Suppressor macrophage treated with lipopolysaccharide for 4 hours (primary cell): ENCODE measurements at regions not wholly inside any gene's neighbourhood (a gene's known extent, or its start where the extent isn't known, plus 50 kb on each side); places are given as distances from the start of the nearest gene placed in this dataset.
A peak's percentile ranks its signal among the peaks of the same experiment; 100 is the strongest.

Experiments
- DNase-seq: peaks from one replicate; pipeline ENCODE4 v3.0.0-alpha.2; 2020

DNA sequence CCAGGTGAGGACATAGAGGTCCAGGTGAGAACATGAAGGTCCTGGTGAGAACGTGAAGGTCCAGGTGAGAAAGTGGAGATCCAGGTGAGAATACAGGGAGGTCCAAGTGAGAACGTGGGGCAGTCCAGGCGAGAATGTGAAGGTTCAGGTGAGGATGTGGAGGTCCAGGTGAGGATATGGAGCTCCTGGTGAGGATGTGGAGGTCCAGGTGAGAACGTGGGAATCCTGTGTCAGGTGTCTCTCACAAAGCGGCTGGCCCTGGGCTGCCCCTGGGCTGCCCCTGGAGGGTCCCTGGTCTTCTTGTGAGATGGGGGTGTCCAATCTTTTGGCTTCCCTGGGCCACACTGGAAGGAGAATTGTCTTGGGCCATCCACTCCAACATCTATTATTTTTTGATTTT, 133.4 kb downstream of the MRPL36 start:
- no peak for DNase-seq

DNA sequence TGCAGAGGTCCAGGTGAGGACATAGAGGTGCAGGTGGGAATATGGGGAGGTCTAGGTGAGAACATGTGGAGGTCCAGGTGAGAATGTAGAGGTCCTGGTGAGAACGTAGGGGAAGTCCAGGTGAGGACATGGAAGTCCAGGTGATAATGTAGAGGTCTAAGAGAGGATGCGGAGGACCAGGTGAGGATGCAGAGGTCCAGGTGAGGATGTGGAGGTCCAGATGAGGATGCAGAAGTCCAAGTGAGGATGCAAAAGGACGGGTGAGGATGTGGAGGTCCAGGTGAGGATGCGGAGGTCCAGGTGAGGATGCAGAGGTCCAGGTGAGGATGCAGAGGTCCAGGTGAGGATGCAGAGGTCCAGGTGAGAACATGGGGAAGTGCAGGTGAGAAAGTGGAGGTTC, 133.8 kb downstream of the MRPL36 start:
- no peak for DNase-seq

DNA sequence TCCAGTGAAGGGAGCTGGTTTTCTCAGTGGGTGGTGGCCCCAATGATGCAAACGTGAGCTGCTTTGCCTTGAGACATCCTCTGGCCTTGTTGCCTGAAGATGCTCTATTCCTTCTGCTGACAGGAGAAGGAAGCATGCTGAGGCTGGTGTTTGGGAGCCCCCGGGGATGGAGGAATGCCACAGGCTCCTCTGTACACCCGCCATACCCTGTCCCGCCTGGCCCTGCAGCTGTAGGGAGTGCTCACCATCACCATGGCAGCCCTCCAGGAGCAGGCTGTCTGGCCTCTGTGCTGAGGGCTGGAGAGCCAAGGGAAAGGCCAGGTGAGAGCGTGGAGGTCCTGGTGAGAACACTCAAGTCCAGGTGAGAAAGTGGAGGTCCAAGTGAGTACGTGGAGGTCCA, 134.4 kb downstream of the MRPL36 start:
- no peak for DNase-seq

GRCh38 chr5:1663186-1663585, 136.5 kb downstream of the MRPL36 start:
- no peak for DNase-seq

DNA sequence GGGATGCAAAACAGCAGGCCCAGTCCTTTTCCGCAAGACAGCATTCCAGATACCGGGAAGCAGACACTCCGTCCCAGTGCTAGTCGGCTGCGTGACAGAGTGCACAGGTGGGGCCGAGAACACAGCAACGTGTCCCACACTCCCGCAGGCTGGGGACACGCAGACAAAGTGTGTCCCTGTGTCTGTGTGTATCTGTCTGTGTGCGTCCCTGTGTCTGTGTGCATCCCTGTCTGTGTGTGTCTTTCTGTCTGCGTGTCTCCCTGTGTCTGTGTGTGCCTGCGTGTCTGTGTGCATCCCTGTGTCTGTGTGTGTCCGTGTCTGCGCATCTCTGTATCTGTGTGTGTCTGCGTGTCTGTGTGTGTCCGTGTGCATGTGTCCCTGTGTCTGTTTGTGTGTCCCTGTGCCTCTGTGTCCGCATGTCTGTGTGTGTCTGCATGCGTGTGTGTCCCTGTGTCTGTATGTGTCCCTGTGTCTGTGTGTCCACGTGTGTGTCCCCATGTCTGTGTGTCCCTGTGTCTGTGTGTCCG, 137.0 kb downstream of the MRPL36 start:
- no peak for DNase-seq

- no peak for DNase-seq
Measured at GRCh38 chr5:1661831-1662558, 137.6 kb downstream of the MRPL36 start.

GRCh38 chr5:1661311-1661710, 137.6 kb upstream of the LPCAT1 start:
- DNase-seq: no peak

DNA sequence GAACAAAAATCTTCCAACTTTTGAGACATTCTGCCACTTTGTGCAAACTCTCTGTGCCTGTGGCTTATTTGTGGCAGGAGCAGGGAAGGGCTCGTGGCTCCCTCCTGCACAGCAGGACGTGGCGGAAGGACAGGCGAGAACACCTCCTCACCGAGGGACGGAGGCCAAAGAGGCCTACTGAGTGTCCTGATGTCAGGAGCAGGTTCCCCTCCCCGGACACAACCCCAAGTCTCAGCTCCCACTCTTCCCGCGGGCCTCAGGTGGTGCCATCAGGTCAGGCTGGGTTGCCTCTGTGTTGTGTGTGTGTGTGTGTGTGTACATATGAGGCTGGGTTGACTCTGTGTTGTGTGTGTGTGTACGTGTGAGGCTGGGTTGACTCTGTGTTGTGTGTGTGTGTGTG, 136.8 kb upstream of the LPCAT1 start:
- no peak for DNase-seq

GRCh38 chr5:1660001-1660400, 136.2 kb upstream of the LPCAT1 start:
- DNase-seq: no peak

- no peak for DNase-seq
Measured at GRCh38 chr5:1659100-1659981, 135.6 kb upstream of the LPCAT1 start.

- DNase-seq: no peak
Measured at GRCh38 chr5:1658665-1659064, 134.9 kb upstream of the LPCAT1 start.

DNA sequence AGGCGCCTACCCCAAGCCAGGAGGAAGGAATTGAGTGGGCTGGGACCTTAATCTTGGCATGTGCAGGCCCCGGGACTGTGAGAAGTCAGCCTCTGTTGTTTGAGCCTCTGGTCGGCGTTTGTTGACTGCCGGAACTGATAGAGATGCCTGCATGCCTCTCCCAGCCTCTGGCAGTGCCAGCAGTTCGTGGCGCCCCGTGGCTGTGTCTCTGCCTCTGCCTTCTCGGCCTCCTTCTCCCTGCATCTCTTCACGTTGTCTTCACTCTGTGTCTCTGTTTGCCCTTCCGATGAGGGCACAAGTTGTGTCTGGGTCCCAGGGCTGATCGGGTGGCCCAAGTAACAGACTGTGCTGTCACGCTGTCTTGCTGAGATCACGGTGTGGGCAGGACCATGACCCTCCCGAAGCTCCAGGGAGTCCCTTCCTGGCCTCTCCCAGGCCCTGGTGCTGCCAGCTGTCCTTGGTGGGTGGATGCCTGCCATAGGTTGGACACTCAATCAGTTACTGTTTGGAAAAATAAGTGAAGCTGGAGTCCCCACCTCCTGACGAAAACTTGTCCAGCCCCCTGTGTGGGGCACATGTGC, 133.5 kb upstream of the LPCAT1 start:
- DNase-seq: no peak

DNA sequence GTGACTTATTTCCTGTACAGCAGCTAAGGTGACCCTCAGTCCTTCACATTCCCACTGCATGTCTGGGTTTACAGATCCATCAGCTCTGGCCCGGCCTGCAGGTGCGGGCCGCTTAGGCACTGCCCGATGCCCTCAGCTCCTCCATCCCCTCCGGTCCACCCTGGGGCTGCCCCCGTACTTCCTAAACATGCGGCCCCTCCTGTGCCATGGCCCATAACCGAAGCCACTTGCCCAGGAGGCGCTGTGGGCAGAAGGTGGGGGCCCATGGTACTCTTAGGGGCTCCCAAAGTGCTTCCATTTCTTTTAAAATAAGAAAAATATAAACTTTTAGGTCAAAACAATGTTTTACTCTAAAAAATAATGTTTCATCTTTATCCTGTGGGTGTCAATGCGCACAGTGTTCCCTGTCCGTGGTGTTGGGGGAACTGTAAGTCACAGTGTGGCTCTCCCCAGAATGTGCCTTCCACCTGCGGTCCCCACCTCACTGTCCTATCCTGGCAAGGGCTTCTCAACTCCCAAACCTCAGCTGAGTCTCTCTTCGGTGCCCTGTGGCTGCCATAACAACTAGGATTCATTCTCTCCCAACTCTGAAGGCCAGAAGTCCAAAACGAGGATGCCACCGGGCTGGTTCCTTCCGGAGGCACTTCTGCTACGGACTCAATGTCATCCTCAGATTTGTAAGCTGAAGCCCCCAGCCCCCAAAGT, 132.7 kb upstream of the LPCAT1 start:
- DNase-seq: no peak

DNA sequence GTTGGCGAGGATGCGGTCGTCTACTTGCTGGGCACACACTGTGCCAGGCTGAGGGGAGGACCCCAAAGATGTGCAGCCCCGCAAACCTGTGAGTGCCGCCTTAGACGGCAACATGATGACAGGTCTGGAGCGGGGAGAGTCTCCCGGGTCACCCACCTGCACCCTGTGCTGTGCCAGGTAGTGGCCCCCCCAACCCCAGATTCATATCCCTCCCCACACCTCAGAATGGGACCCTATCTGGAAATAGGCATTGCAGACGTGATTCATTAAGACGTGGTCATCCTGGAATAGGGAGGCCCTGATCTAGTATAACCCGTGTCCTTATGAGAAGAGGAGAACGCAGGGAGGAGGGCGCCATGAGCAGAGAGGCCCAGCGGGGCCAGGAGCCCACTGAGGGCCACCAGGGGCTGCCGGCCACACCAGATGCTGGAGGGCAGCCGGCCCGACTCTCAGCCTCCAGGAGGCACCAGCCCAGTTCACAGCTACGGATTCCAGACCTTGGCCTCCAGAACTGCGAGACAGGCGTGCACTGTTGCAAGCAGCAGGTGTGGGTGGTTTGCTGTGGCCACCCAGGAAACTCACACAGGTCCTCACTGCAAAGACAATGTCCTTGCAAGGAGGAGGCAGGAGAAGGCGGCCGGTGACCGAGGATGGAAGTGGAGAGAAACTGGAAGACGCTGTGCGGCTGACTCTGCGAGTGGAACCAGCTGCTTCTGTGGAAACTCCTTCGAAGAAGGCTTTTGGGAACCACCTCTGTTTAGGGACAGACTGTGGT, 131.9 kb upstream of the LPCAT1 start:
- no peak for DNase-seq

- no peak for DNase-seq
Measured at GRCh38 chr5:1654786-1655495, 131.2 kb upstream of the LPCAT1 start.

GRCh38 chr5:1653698-1654651, 130.2 kb upstream of the LPCAT1 start:
- DNase-seq: peak; percentile 9

DNA sequence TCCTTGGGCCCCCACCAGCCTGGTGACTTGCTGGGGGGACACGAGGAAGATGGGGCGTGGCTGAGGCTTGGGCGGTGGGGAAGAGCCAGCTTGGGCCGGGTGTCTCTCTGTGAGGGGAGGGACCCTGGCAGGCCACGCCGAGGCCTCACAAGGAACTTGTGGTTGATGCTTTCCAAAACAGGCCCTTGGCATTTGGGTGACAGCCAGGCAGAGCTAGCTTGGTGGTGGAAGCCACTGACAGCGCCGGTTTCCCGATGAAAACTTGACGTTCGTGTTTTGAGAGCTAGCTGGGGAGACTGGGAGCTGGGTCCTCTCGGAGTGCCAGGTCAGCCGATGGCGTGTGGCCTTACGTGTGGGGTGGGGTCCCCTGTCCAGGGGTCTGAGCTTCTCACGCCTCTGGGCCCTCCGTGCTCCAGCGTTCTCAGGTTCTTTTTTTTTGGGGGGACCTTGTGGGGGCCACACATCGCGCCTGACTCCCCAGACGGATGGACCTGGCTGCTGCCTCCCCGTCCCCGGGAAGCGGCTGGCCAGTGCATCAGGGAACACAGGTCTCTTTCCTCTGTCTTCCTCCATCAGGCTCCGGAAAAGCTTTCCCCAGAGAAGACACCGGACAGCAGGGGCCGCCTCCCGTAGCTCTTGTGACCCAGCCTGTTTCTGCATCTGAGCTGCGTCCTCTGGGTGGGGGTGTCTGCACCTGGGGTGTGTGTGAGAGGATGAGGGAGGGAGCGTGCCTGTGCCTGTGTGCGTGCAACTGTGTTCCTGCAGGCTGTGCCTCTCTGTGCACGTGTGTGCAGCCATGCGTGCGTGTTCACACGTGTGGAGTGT, 129.3 kb upstream of the LPCAT1 start:
- DNase-seq: no peak

DNA sequence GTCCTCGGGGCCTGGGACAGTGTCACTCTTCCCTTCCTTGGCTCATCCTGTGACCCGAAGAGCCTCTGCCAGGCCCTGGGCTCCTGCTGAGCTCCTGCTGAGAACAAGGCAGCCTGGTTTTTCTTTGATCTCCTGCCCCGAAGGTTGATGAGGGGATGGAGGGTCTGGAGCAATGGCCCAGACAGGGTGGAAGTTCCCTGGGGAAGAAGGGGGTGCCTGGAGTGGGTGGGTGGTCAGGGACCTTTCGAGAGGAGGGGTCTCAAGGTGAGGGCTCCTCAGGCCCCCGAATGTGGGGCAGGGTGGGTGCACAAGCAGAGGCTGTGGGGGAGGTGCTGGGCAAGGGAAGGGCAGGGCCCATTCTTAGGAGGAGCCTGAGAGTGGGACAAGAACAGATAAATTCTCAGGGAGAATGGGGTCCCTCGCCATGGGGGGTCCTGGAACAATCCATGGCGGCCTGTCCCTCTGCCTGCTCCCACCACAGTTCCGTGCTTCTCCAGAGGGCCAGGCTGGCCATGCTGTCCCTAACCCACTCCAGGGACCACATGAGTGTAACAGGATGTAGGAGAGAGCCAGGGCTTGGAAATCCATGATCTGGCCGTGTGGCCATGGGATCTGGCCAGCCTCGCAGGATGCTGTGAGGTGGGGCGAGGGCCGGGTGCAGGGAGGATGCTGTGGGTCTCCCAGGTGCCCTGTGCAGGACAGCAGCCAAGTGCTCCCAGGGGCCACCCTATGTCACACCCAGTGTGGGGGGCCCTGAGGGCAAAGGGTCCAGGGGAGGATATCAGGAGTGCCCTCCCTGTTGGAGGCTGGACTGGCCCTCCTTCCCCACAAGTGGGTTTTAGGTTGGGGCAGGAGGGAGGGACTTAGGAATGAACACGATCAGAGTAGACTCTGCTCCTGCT, 128.5 kb upstream of the LPCAT1 start:
- no peak for DNase-seq
